Heart right ventricle (tissue), 16 donors: ENCODE measurements at regions not wholly inside any gene's neighbourhood (a gene's known extent, or its start where the extent isn't known, plus 50 kb on each side); places are given as distances from the start of the nearest gene placed in this dataset.

ENCODE experiments used
- ATAC-seq, 8 donors: fragments of 200-7000 bp; cut with Tn5 transposase; one replicate each; pipeline ENCODE4 v1.9.1; 2020; ENCODE audit warnings: mild to moderate bottlenecking in 8 of 8, moderate library complexity in 8 of 8, moderate number of reproducible peaks in 1 of 8
- DNase-seq, 2 donors: peaks; one replicate each; pipeline ENCODE4 v3.0.0-alpha.2; 2020
- H3K27ac ChIP-seq, 10 donors: fragments of 200-600 bp; sonication (generic) in 2 of 10; one replicate each; pipeline versions ENCODE4 v1.5.0 to v1.8.0; 2020 to 2022; ENCODE audit warnings: mild to moderate bottlenecking in 3 of 10
- H3K27me3 ChIP-seq, 7 donors: fragments of 200-600 bp; one replicate each; pipeline ENCODE4 v1.8.0; 2021 to 2022; ENCODE audit warnings: mild to moderate bottlenecking in 2 of 7
- H3K36me3 ChIP-seq, 9 donors: fragments of 200-600 bp; sonication (generic) in 1 of 9; one replicate each; pipeline versions ENCODE4 v1.5.0 to v1.8.0; 2020 to 2022; ENCODE audit warnings: mild to moderate bottlenecking in 2 of 9
- H3K4me1 ChIP-seq, 9 donors: fragments of 200-600 bp; sonication (generic) in 1 of 9; one replicate each; pipeline versions ENCODE4 v1.5.0 to v1.8.0; 2020 to 2022; ENCODE audit warnings: mild to moderate bottlenecking in 4 of 9
- H3K4me3 ChIP-seq, 10 donors: fragments of 200-600 bp; sonication (generic) in 2 of 10; one replicate each; pipeline versions ENCODE4 v1.5.0 to v1.8.0; 2020 to 2022; ENCODE audit warnings: mild to moderate bottlenecking in 7 of 10, moderate library complexity in 2 of 10
- H3K9me3 ChIP-seq, 11 donors: fragments of 200-600 bp in 10 of 11; sonication (generic) in 2 of 11; one replicate each; pipeline versions ENCODE4 v1.5.0 to v1.8.0; 2013 to 2022; ENCODE audit warnings: mild to moderate bottlenecking in 2 of 11, control low read depth in 1 of 11, moderate library complexity in 1 of 11
- WGBS, 2 donors: extraction: QIAGEN DNeasy Blood & Tissue Kit; methylation state at CpG; one replicate each; pipeline ENCODE4 v1.1.7; 2013; ENCODE audit warnings: inconsistent platforms in 1 of 2; 5-methylcytosine and 5-hydroxymethylcytosine counted together
- intact Hi-C, 10 donors: fragments of 100-400 bp; cut with DNase I; formaldehyde crosslinking; loops; one replicate each; pipeline versions ENCODE4 v1.11.1 to v1.14.2; 2022
- TF ChIP-seq, protein P1 (sequence below), 9 donors: fragments of 200-600 bp; sonication (generic) in 2 of 9; IDR thresholded peaks; one replicate each; pipeline versions ENCODE4 v1.5.0 to v1.8.0; 2021 to 2022; ENCODE audit warnings: antibody characterized with exemption in 9 of 9, mild to moderate bottlenecking in 5 of 9, moderate library complexity in 1 of 9
- donor health status: Arrhythmogenic right ventricular cardiomyopathy.
- donor health status: ischemic (EF 13 %, LVEDD 7.1; RV severe dilation, severe dysfunction).
- donor health status: healthy with polysubstance abuse.
- donor health status: DM: no; HTN: yes; CAD: no.
- donor health status: DM: no; HTN: no; CAD: no.
- donor health status: ischemic (EF 25% LVEDD 6.9; RV normal size, moderate dysfunction).
- donor health status: ischemic (EF 25% LVEDD 5.7; RV mildly dilated, moderate dysfunction).
- donor health status: healthy.
- donor health status: DM: yes; HTN: yes; CAD: no.
- donor health status: Ischemic cardiomyopathy.
- donor health status: ischemic (EF 35%, LVEDD 5.7; RV mildly dilated, moderate dysfunction).
- donor health status: nonischemic (EF 11% LVEDD 7.7; RV severe dilation, severe dysfunction).
- donor health status: DM: yes; HTN: yes; CAD: no.
- donor health status: PGD.
- donor health status: ischemic (EF 29% LVEDD 5.4; RV normal size, mild dysfunction).
- donor health status: nonischemic (EF 23%, LVEDD 6.1; RV moderate dilation, normal function).

DNA sequence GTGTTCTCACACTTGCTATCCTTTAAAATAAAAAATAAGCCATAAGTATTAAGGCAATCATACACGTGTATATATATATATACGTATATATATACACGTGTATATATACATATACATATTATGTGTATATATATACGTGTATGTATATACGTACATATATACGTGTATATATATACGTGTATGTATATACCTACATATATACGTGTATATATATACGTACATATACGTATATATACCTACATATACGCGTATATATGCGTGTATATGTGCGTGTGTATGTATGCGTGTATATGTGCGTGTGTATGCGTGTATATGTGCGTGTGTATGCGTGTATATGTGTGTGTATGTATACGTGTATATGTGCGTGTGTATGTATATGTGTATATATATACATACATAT, 477.3 kb upstream of the ARRDC4 start:
- no peaks in the 10 kb centered on the region for H3K4me1 ChIP-seq
- 91 to 94% methylated on average over 21 of the region's 21 CpGs for WGBS, 2 donors
- intact Hi-C loops, result no loop called here

DNA sequence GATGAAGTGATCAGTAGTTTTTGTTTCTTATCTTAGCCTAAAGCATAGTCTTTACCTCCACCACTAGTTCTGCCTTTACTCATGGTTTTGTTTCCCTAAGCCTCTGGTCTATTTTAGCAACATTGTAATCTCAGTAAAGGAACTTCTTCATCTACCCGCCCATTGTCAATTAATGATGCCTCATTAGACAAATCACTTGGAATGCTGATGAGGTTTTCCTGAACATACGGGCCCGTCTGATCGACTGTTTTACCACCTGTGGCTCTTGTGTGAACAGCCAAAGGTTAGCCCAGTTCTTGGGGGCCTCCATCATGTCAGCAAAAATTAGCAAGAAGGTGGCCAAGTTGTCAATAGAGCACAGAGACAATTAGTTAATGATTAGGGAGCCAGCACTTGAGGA, 470.1 kb upstream of the ARRDC4 start:
- intact Hi-C loops, result no loop called here
- no peaks in the 10 kb centered on the region for H3K36me3 ChIP-seq
- TF ChIP-seq, protein P1, sequence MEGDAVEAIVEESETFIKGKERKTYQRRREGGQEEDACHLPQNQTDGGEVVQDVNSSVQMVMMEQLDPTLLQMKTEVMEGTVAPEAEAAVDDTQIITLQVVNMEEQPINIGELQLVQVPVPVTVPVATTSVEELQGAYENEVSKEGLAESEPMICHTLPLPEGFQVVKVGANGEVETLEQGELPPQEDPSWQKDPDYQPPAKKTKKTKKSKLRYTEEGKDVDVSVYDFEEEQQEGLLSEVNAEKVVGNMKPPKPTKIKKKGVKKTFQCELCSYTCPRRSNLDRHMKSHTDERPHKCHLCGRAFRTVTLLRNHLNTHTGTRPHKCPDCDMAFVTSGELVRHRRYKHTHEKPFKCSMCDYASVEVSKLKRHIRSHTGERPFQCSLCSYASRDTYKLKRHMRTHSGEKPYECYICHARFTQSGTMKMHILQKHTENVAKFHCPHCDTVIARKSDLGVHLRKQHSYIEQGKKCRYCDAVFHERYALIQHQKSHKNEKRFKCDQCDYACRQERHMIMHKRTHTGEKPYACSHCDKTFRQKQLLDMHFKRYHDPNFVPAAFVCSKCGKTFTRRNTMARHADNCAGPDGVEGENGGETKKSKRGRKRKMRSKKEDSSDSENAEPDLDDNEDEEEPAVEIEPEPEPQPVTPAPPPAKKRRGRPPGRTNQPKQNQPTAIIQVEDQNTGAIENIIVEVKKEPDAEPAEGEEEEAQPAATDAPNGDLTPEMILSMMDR (IDR thresholded peaks at IDR 0.05), result no peak
- H3K27me3 ChIP-seq, result no peaks in the 10 kb centered on the region
- no peak overlapping the region for H3K4me3 ChIP-seq
- no peaks in the 10 kb centered on the region for H3K4me1 ChIP-seq
- ATAC-seq, result no peak
- 75 to 76% methylated on average over 4 of the region's 4 CpGs for WGBS, 2 donors
- no peak for DNase-seq
- H3K9me3 ChIP-seq, result peaks cover 0 to 4% (median 0%) of the 10 kb centered on the region in 11 donors
- no peak overlapping the region for H3K27ac ChIP-seq

More for the DNA sequence above, 477.3 kb upstream of the ARRDC4 start:
- TF ChIP-seq, protein P1 (IDR thresholded peaks at IDR 0.05), result no peak
- ATAC-seq (no peak), DNase-seq (no peak)
- H3K36me3 ChIP-seq, result no peaks in the 10 kb centered on the region
- H3K4me3 ChIP-seq, result no peak overlapping the region
- peaks cover 0 to 23% (median 12%) of the 10 kb centered on the region in 11 donors for H3K9me3 ChIP-seq
- no peaks in the 10 kb centered on the region for H3K27me3 ChIP-seq
- no peak overlapping the region for H3K27ac ChIP-seq

DNA sequence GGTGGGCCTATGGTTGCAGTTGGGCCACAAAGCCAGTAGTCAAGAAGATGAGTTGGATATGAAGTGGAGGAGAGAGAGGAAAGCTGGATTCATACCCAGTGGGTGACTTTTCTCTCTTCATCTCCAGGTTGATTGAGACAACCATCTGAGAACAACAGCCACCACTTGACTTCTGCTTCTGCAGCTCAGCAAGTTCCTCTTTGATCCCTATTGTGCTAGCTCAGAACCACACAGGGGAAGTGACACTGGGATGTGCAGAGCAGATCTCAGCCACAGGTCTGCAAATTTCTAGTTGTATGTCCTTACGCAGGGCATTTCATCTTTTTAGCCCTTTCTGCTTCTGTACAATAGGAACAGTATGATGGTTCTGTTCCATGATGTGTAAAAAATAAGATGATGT, 459.2 kb upstream of the ARRDC4 start:
- TF ChIP-seq, protein P1 (IDR thresholded peaks at IDR 0.05), result no peak
- no peak for ATAC-seq
- H3K36me3 ChIP-seq, result no peaks in the 10 kb centered on the region
- peaks cover 0 to 6% (median 0%) of the 10 kb centered on the region in 9 donors for H3K4me1 ChIP-seq
- intact Hi-C loops, result no loop called here
- H3K4me3 ChIP-seq, result no peak overlapping the region
- WGBS, 2 donors, result 91 to 94% methylated on average over 1 of the region's 1 CpG
- no peaks in the 10 kb centered on the region for H3K27me3 ChIP-seq
- H3K9me3 ChIP-seq, result no peaks in the 10 kb centered on the region
- H3K27ac ChIP-seq, result no peak overlapping the region
- no peak for DNase-seq

DNA sequence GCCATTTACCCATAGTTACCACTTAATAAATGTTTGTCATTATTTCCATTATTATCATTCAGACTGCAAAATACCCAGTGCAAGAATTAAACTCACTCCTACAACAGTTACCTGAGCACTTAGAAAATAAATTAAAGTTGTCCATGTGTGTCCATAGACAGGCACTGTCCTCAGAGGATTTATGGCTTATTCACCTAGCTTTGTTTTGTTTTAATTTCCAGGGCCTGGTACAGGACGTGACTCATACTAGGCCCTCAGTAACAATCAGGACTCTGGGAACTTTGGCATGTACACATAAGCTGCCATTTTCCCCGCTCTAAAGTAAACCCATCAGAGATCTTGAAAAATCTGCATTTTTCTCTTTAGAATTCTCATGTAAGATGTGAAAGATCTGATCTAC, 458.5 kb upstream of the ARRDC4 start:
- no peaks in the 10 kb centered on the region for H3K9me3 ChIP-seq
- no peaks in the 10 kb centered on the region for H3K36me3 ChIP-seq
- ATAC-seq (no peak), DNase-seq (no peak)
- H3K27me3 ChIP-seq, result no peaks in the 10 kb centered on the region
- H3K27ac ChIP-seq, result no peak overlapping the region
- TF ChIP-seq, protein P1 (IDR thresholded peaks at IDR 0.05), result no peak
- peaks cover 0 to 6% (median 0%) of the 10 kb centered on the region in 9 donors for H3K4me1 ChIP-seq
- H3K4me3 ChIP-seq, result no peak overlapping the region
- WGBS, 2 donors, result 71 to 73% methylated on average over 2 of the region's 2 CpGs
- intact Hi-C loops, result no loop called here
